HG03066 (cell line): ENCODE measurements at regions not wholly inside any gene's neighbourhood (a gene's known extent, or its start where the extent isn't known, plus 50 kb on each side); places are given as distances from the start of the nearest gene placed in this dataset.

Experiments
- ATAC-seq: cut with Tn5 transposase; IDR thresholded peaks from one replicate; pipeline ENCODE4 v1.9.1; 2021; ENCODE audit warnings: low read depth; ENCODE audit not compliant: unreplicated experiment

DNA sequence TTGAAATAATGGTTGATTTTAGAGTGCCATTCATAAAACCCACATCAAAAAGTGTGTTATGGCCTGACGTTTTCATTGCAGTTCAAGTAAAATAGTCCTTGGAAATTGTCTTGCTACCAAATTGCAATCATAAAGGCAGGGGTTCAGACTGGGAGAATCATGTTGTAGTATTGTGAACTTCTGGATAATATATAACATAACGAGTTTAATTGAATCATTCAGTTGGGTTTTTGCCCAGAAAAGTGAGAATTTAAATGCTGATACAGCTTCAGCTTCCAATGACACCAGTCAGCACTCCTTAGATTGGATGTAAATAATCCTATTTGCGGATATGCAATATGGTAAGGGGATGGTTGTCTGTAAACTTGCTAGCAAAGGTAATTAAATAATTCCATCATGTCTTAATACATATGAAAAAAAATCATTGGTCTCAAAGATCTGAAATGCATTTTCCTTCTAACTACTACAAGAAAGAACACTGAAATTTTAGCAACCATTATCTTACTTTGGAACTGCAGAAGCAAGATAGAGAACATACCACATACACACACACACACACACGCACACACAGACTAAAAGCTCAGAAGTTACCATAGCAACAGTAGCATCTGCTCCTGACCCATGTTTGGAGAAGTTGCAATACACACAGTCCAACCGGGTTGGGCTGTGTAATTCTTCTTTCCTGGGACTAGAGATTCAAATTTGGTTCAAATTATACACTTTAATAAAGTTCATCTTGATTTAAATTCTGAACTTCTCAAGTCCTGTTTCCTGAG is 686.2 kb upstream of the NR2F2 start:
- no peak for ATAC-seq

DNA sequence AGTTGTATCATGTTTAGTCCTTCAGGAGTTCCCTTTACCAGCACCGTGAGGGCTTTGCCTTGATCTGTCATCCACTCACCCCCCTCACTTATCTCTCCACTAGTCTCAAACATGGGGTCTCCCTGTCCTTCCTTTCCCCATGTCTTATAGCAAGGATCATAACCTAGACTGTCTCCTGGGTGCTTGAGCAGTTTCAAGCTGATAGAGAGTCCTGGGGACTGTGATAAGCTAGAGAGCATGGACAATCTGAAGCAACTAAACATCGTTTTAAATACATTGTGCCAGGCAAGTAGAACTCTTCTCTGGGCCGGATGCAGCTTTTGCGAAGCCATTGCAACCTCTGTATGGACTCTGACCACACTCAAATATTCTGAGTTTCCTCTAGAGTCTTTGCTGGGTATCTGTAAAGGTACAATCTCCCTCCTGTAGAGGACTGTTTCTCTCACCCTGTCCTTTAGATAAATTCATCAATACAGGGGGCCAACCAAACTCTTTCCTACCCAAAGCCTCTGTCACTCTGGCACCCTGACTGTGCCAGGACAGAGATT is 684.6 kb upstream of the NR2F2 start:
- ATAC-seq: no peak

DNA sequence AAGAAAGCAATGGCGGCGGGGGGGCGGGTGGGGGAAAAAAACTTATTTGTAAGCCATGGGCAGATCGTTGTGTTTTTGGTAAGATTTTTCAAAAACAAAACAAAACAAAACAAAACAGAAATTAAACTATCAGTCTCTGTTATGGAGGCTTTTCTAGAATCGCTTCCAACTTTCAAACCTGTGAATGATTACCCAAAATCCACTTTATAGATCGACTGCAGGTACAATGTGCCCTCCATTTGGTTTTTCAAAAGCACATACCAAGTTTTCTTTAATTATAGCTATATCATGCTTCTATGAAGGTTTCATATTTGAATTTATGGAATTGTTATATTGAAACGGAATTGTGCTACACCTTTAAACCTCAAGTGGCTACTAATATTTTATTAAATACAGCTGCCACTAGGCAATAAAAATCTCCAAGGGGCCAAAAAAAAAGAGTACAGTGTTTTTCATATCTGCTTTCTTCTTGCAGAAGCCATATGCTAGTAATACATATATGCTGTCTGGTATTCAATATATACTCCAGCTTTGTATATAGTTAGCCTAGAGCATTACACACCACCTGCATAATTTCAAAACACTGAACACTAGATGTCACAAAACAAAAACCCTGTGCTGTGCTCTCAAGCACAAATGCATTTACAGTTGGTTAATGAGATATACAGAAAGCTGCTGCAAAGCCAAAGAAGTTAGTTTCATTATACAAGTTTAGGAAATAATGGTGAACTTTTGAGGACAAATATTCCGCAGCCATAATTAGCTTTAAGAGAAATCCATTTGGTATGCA is 683.8 kb upstream of the NR2F2 start:
- ATAC-seq: no peak

GRCh38 chr15:95647531-95648277 is 682.8 kb upstream of the NR2F2 start:
- no peak for ATAC-seq

DNA sequence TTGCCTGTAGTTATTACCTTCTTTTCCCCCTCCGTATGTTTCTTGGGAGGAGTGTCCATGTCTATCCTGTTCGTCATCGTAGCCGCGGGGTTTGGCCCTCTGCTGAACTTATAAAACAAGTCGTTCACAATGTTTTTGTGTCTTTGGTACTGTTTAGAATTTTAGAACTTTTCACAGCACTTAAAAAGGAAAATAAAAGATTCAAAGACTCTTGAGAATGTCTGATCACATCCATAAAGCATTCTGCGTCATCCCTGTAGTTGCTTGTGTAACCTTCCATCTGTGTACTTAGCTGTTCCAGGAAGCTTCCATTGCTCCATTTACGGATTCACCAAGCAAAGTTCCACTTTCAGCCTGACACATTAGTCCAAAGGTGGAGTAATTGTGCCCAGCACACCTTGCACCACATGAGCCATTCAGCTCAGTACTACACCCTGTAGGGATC is 677.1 kb upstream of the NR2F2 start:
- ATAC-seq: no peak

DNA sequence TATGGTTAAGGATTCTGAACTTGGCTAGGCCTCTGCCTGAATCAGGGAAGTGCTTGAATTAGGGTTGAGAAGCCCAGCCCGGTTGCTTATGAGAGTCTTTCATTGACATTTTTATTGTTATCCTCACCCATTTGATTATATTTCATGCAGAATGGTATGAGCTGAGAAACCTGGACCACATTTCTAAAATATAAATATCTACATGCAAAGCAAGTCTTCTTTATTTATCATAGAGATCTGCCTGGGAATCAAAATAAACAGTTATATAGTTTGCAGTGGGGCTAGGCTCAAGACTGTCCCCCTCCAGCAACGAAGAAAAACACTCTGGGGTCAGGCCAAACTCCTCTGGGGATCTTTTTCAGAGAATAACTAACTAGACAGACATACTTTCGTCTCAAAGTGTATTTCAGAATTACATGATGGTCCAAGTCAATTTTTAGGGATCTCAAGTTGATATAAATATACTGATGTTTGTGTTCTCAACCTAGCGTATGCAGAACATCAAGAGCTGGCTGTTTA is 675.4 kb upstream of the NR2F2 start:
- no peak for ATAC-seq

GRCh38 chr15:95656595-95656994 is 673.9 kb upstream of the NR2F2 start:
- no peak for ATAC-seq

GRCh38 chr15:95658799-95659198 is 671.7 kb upstream of the NR2F2 start:
- no peak for ATAC-seq

GRCh38 chr15:95659656-95660055 is 670.8 kb upstream of the NR2F2 start:
- no peak for ATAC-seq

DNA sequence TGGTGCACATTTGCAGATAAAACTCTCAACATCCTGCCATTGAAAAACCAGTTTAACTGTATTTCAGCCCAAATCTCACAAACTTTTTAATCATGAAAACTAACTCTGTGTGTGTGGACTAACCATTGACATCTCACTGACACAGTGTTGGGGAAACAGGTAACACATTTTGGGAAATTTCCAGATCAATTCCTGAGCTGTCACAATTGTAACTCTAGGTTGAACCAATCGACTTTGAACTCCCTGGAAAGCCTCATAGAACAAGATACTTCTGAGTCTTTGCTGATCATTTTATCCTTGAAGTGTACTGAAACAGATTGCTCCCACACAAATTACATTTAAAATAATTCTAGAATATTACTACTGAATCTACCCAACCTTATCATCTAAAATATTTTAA is 667.9 kb upstream of the NR2F2 start:
- ATAC-seq: no peak

DNA sequence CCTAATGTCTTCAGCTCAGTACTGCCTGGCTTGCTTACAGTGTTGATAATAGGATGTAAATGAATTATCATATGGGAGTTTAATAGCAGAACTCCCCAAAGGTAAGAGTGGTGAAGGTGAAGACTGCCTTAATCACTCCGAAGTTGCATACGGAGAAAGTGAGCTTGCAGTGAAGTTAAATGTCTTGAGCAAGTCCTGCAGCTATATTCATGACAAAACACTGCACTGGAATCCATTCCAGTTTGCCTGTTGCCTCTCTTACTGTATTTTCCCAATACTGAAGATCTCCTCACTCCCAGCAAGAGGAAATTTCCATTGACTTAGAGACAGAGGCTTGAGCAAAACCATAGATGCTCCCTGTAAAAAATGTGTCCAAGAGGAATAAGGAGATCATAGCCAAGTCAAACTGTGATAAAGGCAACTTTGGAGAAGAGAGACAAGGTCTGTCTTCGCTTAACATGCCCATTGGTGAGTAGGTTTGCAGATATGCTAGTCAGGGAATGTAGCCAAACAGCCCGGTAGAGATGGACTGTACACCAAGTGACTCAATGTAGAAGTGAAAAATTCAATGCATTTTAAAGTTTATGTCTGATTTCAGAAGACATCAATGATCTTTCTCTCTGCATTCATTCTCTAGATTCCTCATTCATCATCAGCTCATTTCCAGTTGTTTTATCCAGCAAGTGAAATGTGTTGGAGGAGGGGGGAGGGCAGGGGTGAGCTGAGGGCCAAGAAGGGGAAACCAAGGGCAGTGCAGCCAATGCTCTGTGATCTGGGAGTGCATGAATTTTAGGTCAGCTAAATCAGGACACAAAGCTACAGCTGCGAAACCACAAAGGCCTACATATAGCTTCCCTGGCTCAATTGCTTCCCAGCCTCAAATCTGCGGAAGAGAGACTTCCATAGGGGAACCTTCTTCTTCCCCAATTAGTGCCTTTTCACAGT is 667.1 kb upstream of the NR2F2 start:
- ATAC-seq: no peak

- no peak for ATAC-seq
Observed at GRCh38 chr15:95664450-95664849, 666.0 kb upstream of the NR2F2 start.

DNA sequence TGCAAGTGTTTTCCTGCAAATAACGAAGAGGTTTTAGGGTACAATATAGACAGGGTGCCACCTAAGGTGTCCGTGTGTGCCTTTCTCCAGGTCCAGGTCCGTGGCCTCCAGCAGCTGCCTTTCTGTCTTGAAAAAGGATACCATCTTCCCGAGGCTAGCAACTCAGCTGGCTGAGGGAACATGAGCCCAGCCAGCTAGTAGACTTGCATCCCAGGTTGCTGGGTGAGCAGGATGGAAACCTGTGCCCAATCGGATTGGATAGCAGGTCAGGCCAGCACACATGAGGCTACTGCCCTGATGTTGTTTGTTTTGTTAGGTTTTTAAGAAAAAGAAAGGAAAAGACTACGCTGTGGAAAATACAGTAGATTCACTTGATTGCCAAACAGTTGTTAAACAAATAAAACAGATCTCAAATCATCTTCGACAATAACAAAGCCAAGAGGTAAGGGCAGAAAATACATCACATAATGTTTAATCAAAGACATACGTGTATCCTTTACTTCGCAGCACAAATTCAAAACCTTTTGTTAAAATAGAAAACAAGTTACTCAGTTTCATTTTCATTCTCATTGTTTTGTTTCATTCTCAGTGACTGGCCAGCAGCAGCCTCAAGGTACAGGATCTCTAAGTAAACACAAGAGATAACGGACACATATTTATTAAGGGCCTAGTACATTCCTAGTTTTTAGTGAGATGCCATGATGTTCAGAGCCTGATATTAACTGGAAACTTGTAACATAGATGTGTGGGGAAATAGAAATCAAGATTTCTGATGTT is 661.2 kb upstream of the NR2F2 start:
- ATAC-seq: peak; percentile 65

DNA sequence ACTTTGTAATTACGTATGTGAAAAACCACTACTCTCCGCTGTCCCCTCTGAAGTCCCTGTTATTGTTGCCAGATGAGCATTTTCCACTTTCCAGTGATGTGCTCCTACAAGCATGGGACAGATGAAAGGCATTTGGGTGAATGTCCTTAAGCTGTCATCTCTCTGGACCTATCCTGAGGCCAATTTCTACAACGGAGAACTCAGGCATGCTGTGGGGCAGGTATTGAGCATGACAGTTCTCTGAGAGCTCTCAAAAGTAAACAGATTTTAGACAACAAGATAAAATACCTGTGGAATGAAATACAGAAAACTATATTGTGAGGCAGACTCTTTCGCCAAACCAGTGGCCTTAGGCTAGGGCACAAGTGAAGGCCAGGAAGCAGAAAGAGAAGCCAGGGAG is 656.5 kb upstream of the NR2F2 start:
- ATAC-seq: no peak

DNA sequence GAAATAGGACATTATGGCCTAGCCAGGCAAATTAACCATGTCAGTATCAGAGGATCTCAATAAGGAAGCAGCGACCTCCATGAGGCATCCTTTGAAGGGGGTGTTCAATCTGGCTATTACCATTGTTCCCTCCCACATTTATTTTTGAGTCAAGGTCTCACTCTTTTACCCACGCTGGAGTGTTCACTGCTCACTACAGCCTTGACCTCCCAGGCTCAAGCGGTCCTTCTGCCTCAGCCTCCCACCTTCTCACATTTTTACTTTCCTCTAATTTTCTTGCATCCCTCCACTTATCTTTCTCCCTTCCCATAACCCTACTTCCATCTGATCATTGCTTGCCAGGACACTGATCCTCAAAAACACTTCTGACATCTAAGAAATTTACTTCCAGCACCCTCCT is 654.0 kb upstream of the NR2F2 start:
- ATAC-seq: no peak

GRCh38 chr15:95679847-95680582 is 650.5 kb upstream of the NR2F2 start:
- no peak for ATAC-seq

DNA sequence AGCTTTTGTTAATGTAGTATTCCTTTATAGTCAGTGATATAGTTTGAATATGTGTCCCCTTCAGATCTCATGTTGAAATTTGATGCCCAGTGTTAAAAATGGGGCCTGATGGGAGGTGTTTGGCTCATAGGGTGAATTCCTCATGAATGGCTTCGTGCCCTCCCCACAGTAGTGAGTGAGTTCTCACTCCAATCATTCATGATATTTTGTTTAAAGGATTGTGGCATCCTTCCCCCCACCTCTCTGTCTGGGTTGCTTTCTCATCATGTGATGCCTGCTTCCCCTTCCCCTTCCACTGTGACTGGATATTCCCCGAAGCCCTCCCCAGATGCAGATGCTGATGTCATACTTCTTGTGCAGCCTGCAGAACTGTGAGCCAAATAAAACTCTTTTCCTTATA is 649.8 kb upstream of the NR2F2 start:
- no peak for ATAC-seq

DNA sequence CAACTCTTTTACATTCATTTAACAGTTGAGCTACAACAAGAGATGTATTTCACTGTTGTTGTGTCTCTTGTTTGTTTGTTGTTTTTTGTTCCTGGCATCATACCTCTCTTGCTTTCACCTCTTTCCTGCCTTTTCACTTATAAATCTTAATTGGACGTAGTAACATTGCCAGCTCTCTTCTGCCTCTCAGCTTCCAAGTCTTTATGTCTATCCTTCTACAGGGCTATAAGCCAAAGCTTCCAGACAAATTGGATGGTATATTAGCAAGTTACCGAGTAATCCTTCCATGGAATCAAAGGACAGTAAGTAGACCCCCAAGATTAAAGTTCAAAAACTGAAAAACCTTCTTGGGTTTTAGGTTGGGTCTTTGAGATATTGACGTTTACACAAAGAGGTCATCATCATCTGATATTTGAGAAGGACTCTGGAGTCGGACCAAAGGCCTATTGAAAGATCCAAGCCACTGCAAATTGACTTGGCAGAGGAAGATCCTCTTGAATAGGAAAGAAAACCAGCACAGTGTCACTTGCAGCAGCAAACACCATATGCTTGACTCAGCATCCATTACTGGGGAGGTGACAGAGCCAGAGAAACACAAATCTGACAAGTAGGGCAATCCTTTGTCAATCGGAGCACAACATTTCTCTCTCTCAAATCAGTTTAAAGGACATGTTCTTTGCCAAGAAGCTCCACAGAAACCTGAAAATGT is 648.5 kb upstream of the NR2F2 start:
- ATAC-seq: no peak
